ENCODE measurements at regions not wholly inside any gene's neighbourhood (a gene's known extent, or its start where the extent isn't known, plus 50 kb on each side); places are given as distances from the start of the nearest gene placed in this dataset.

DNA sequence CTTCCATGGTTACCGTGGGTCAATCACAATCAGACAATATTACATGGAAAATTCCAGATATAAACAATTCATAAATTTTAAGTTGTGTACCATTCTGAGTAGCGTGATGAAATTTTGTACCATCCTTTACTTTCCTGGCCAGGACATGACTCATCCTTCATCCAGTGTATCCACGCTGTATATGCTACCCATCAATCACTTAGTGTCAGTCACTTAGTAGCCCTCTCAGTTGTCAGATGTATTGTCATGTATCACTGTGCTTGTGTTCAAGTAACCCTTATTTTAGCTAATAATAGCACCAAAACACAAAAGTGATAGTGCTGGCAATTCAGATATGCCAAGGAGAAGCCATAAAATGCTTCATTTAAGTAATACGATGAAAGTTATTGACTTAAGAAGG lies 282.6 kb downstream of the CPS1 start:
- DNase-seq (ENCODE audit: low read depth, low spot score), result no peak
- Histone ChIP-seq H3K36me3 (ENCODE audit: insufficient read depth, low read length) (no peaks in the 10 kb centered on the region), H3K9ac (ENCODE audit: insufficient read length) (no peak overlapping the region), H3K27ac (0 out of 2 replicates have a peak overlapping the region, but pooled peaks have one; percentile 12), H3K4me3 (no peak overlapping the region), H3K9me3 (ENCODE audit: low read depth, low read length) (no peaks in the 10 kb centered on the region)
- TF ChIP-seq FOXP2 (optimal IDR thresholded peaks at IDR 0.05; ENCODE audit: control extremely low read depth, extremely low read length, insufficient read depth), result no peak
- no peak for TF ChIP-seq POLR2AphosphoS5 (IDR thresholded peaks at IDR 0.05; ENCODE audit: borderline replicate concordance, low read depth, low read length)
- no peak for TF ChIP-seq EZH2 (IDR thresholded peaks at IDR 0.05)

DNA sequence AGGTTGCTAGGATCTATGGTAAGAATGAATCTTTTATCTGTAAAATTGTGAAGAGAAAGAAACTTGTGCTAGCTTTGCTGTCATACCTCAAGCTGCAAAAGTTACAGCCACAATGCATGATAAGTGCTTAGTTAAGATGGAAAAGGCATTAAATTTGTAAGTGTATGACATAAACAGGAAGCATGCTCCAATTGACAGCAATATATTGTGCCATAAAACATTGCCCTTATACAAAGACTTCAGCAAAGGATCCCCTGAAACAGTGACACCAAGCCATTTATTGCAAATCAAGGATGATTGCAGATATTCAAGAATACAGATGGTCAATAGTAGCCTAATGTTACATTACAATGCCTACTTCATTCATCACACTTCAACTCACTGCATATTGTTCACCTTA lies 283.1 kb downstream of the CPS1 start:
- DNase-seq (ENCODE audit: low read depth, low spot score), result peak; percentile 39

DNA sequence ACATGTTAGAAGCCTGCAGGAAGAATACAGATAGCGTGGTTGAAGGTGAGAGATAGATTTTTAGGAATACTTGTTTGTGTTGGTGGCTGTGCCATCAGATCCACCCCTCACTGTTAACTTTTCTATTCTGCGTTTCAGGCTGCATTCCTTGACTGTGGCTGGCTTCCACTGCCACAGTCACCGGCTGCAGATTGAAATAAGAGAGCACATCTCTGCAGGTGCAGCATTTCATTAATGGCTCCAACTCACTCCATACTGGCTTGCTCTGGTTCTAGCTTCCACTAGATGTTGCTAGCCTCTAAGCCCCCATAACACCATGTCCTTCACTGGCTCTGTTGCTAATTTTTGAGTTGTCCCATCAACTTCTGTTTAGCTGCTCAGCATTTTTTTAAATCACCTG lies 286.5 kb downstream of the CPS1 start:
- no peak for DNase-seq (ENCODE audit: low read depth, low spot score)
- TF ChIP-seq EZH2 (IDR thresholded peaks at IDR 0.05) (no peak), POLR2AphosphoS5 (IDR thresholded peaks at IDR 0.05; ENCODE audit: borderline replicate concordance, low read depth, low read length) (no peak), FOXP2 (optimal IDR thresholded peaks at IDR 0.05; ENCODE audit: control extremely low read depth, extremely low read length, insufficient read depth) (no peak)
- no peaks in the 10 kb centered on the region for H3K9me3 ChIP-seq (ENCODE audit: low read depth, low read length)
- H3K9ac ChIP-seq (ENCODE audit: insufficient read length), result no peak overlapping the region
- H3K27ac ChIP-seq, result no peak overlapping the region
- no peak overlapping the region for H3K4me3 ChIP-seq
- no peaks in the 10 kb centered on the region for H3K36me3 ChIP-seq (ENCODE audit: insufficient read depth, low read length)

More for the DNA sequence above, 283.1 kb downstream of the CPS1 start:
- Histone ChIP-seq H3K4me3 (no peak overlapping the region), H3K9ac (ENCODE audit: insufficient read length) (no peak overlapping the region), H3K36me3 (ENCODE audit: insufficient read depth, low read length) (no peaks in the 10 kb centered on the region), H3K27ac (0 out of 2 replicates have a peak overlapping the region, but pooled peaks have one; percentile 12), H3K9me3 (ENCODE audit: low read depth, low read length) (no peaks in the 10 kb centered on the region)
- TF ChIP-seq POLR2AphosphoS5 (IDR thresholded peaks at IDR 0.05; ENCODE audit: borderline replicate concordance, low read depth, low read length) (peak; percentile 26; the same call in 1 of the 2 replicates), EZH2 (IDR thresholded peaks at IDR 0.05) (no peak)

DNA sequence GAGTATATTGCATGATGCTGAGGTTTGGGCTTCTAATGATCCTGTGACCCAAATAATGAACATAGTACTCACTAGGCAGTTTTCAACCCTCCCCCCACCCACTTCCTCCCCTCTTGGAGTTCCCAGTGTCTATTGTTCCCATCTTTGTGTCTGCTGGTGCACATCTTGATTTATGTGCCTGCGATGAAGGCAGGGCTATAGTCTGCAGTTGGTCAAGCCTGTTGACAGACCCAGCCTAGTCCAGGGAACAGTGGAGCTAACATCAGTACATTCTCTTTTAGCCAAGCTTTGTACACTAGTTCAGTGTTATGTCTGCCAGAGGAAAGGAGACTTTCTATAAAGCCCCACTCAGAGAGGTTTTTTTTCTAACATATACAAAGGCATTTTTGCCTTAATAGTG lies 287.6 kb downstream of the CPS1 start:
- H3K36me3 ChIP-seq (ENCODE audit: insufficient read depth, low read length), result no peaks in the 10 kb centered on the region
- no peaks in the 10 kb centered on the region for H3K9me3 ChIP-seq (ENCODE audit: low read depth, low read length)
- no peak for TF ChIP-seq FOXP2 (optimal IDR thresholded peaks at IDR 0.05; ENCODE audit: control extremely low read depth, extremely low read length, insufficient read depth)
- TF ChIP-seq POLR2AphosphoS5 (IDR thresholded peaks at IDR 0.05; ENCODE audit: borderline replicate concordance, low read depth, low read length), result no peak
- no peak for TF ChIP-seq EZH2 (IDR thresholded peaks at IDR 0.05)
- no peak overlapping the region for H3K4me3 ChIP-seq
- no peak for DNase-seq (ENCODE audit: low read depth, low spot score)
- no peak overlapping the region for H3K9ac ChIP-seq (ENCODE audit: insufficient read length)
- H3K27ac ChIP-seq, result no peak overlapping the region

DNA sequence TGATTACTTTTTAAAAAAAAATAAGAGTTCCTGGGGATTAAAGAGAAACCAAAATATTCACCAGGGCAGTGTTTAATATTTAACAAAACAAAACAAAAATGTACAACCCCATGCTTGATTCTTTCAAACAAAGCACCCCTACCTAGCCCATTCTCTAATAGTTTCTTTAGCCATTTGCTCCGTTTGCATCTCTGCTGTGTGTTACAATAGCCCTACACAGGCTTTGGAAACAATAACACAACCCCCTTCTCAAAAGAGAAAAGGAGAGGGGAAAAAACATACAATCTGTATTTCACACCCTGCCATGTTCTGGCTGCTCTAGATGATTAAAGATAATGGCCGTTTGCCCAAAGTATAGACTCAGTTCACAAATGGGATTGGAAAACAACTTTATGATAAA lies 302.9 kb downstream of the CPS1 start:
- no peak overlapping the region for H3K4me3 ChIP-seq
- DNase-seq (ENCODE audit: low read depth, low spot score), result no peak

DNA sequence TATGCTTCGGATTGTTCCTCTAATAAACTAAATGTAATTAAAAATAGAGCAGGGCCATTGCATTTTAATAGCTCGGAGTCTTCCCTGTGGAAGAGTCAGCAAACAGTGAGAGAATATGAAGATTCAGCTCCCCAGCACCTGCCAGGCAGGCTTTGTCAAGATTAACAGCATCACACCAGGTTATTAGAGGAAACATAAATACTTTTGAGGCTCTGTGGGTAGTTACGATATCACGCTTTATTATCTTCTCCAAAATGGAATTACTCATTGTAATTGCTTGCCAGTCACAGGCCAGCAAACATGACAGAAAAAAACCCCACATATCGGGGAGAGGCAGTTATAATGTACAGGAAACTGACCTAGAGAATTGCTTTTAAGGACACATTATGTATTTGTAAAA lies 303.9 kb downstream of the CPS1 start:
- DNase-seq (ENCODE audit: low read depth, low spot score), result no peak
- Histone ChIP-seq H3K9me3 (ENCODE audit: low read depth, low read length) (no peaks in the 10 kb centered on the region), H3K9ac (ENCODE audit: insufficient read length) (no peak overlapping the region), H3K36me3 (ENCODE audit: insufficient read depth, low read length) (no peaks in the 10 kb centered on the region), H3K27ac (peak overlapping the region; percentile 92), H3K4me3 (no peak overlapping the region)
- no peak for TF ChIP-seq FOXP2 (optimal IDR thresholded peaks at IDR 0.05; ENCODE audit: control extremely low read depth, extremely low read length, insufficient read depth)
- TF ChIP-seq EZH2 (IDR thresholded peaks at IDR 0.05), result no peak
- TF ChIP-seq POLR2AphosphoS5 (IDR thresholded peaks at IDR 0.05; ENCODE audit: borderline replicate concordance, low read depth, low read length), result no peak

More for the DNA sequence above, 302.9 kb downstream of the CPS1 start:
- no peak for TF ChIP-seq FOXP2 (optimal IDR thresholded peaks at IDR 0.05; ENCODE audit: control extremely low read depth, extremely low read length, insufficient read depth)
- TF ChIP-seq POLR2AphosphoS5 (IDR thresholded peaks at IDR 0.05; ENCODE audit: borderline replicate concordance, low read depth, low read length), result no peak
- TF ChIP-seq EZH2 (IDR thresholded peaks at IDR 0.05), result no peak
- Histone ChIP-seq H3K27ac (no peak overlapping the region), H3K9me3 (ENCODE audit: low read depth, low read length) (no peaks in the 10 kb centered on the region), H3K9ac (ENCODE audit: insufficient read length) (no peak overlapping the region), H3K36me3 (ENCODE audit: insufficient read depth, low read length) (no peaks in the 10 kb centered on the region)

DNA sequence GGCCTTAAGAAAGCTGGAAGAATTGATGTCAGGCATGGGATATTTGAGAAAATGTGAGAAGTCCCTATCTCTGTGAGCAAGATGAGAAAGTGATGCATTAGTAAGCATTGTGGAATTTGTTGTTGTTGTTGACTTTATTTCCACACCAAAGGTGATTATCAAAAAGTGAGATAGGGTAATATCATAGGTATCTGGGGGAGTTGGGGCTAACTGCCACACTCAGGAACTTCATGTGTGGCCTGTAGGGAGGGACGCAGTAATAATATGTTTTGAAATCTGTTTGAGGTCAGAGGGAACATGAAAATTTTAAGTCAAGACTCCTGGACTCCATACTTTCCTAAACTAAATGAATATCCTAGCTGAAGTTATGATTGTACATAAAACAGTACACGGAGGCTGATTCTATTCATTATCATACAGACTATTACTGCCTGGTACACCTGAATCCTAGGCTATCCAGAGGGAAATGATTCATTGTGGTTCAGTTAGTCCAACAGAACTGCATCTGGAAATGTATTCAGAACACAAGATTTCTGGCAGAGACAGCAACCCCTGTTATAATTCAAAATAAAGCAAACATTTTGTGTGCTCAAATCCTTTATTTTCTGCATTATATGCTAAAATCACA lies 304.8 kb downstream of the CPS1 start:
- no peak for DNase-seq (ENCODE audit: low read depth, low spot score)
- TF ChIP-seq FOXP2 (optimal IDR thresholded peaks at IDR 0.05; ENCODE audit: control extremely low read depth, extremely low read length, insufficient read depth) (no peak), POLR2AphosphoS5 (IDR thresholded peaks at IDR 0.05; ENCODE audit: borderline replicate concordance, low read depth, low read length) (no peak), EZH2 (IDR thresholded peaks at IDR 0.05) (no peak)
- Histone ChIP-seq H3K4me3 (no peak overlapping the region), H3K36me3 (ENCODE audit: insufficient read depth, low read length) (no peaks in the 10 kb centered on the region), H3K9ac (ENCODE audit: insufficient read length) (no peak overlapping the region), H3K9me3 (ENCODE audit: low read depth, low read length) (no peaks in the 10 kb centered on the region), H3K27ac (peak overlapping the region; percentile 92)

DNA sequence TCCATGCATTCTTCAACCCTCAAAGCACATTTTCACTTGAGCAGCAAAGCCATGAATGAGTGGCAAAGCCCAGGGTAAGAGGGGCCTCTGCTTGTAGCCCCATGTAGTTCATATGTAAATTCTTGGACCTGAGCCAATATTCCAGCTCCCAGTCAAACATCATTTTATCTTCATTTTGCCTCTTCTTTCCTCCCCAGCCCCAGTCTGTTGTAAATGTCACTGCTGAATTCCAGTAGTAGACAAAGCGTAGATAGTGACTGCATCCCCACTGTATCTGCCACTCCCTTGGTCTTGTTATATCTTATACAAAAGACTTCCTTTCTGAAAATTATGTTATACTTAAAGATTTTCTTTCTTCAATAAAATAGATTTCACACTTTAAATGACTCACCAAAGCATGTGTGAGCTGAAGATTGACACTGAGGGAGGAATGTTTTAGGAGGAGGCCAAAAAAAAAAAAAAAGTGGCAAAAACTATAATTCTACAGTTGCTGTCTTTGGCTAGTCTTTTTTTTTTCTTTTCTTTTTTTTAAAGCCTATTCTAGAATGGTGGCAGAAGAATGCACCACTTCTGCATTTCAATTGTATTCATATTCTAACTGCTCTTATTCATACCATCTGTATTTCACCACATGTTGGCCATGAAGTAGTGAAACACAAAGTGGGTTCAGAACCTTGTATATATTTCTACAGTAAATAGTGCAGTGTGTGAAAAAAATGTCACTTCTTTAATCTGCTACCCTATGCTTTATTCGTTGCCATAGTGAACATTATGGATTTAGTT lies 306.1 kb downstream of the CPS1 start:
- no peak overlapping the region for H3K9ac ChIP-seq (ENCODE audit: insufficient read length)
- TF ChIP-seq POLR2AphosphoS5 (IDR thresholded peaks at IDR 0.05; ENCODE audit: borderline replicate concordance, low read depth, low read length) (no peak), FOXP2 (optimal IDR thresholded peaks at IDR 0.05; ENCODE audit: control extremely low read depth, extremely low read length, insufficient read depth) (no peak), EZH2 (IDR thresholded peaks at IDR 0.05) (no peak)
- peak; percentile 45 for DNase-seq (ENCODE audit: low read depth, low spot score)

More for the DNA sequence above, 306.1 kb downstream of the CPS1 start:
- H3K4me3 ChIP-seq, result peak overlapping the region; percentile 70
- H3K27ac ChIP-seq, result peak overlapping the region; percentile 92
- H3K36me3 ChIP-seq (ENCODE audit: insufficient read depth, low read length), result no peaks in the 10 kb centered on the region
- H3K9me3 ChIP-seq (ENCODE audit: low read depth, low read length), result no peaks in the 10 kb centered on the region
